NB4 (cell line): ENCODE measurements at regions not wholly inside any gene's neighbourhood (a gene's known extent, or its start where the extent isn't known, plus 50 kb on each side); places are given as distances from the start of the nearest gene placed in this dataset.

Experiments
- DNase-seq: peaks from one replicate; pipeline ENCODE4 v3.0.0; 2010; ENCODE audit warnings: low read depth
- H3K4me3 ChIP-seq: one replicate; pipeline ENCODE4 v1.5.1; 2011; ENCODE audit warnings: mild to moderate bottlenecking, low read depth, low read length, moderate library complexity
- CTCF ChIP-seq: IDR thresholded peaks from one replicate; pipeline ENCODE4 v1.5.1; 2012; ENCODE audit warnings: low read depth, low read length
- MYC ChIP-seq: IDR thresholded peaks from 2 replicates; pipeline ENCODE4 v1.6.1; 2011; ENCODE audit warnings: low read depth, low read length
- POLR2A ChIP-seq: IDR thresholded peaks from 2 replicates; pipeline ENCODE4 v1.6.1; 2011; ENCODE audit warnings: mild to moderate bottlenecking; ENCODE audit not compliant: insufficient read length; ENCODE audit errors: extremely low read depth
- TF ChIP-seq, protein P1 (sequence below): IDR thresholded peaks from 2 replicates; pipeline ENCODE4 v1.6.1; 2011; ENCODE audit warnings: low read depth, low read length

GRCh38 chr11:115051938-115052590 lies 373.7 kb downstream of the NXPE2 start:
- TF ChIP-seq POLR2A (no peak), CTCF (no peak), MYC (no peak)
- TF ChIP-seq, protein P1, sequence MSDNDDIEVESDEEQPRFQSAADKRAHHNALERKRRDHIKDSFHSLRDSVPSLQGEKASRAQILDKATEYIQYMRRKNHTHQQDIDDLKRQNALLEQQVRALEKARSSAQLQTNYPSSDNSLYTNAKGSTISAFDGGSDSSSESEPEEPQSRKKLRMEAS, result no peak
- no peak overlapping the region for H3K4me3 ChIP-seq
- DNase-seq, result no peak

DNA sequence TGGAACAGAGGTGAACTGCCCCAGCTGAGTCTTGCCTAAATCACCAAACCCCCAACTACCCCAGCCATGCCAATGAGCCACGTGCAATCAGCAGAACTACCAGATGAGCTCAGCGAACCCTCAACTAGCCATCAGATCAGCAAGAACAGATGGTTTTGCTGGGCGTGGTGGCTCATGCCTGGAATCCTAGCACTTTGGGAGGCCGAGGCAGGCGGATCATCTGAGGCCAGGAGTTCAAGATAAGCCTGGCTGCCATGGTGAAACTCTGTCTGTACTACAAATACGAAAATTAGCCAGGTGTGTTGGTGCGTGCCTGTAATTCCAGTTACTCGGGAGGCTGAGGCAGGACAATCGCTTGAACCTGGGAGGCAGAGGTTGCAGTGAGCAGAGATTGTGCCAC lies 374.3 kb downstream of the NXPE2 start:
- TF ChIP-seq POLR2A, result no peak
- no peak for TF ChIP-seq MYC
- no peak for TF ChIP-seq CTCF
- TF ChIP-seq, protein P1, result no peak
- no peak for DNase-seq
- no peak overlapping the region for H3K4me3 ChIP-seq

DNA sequence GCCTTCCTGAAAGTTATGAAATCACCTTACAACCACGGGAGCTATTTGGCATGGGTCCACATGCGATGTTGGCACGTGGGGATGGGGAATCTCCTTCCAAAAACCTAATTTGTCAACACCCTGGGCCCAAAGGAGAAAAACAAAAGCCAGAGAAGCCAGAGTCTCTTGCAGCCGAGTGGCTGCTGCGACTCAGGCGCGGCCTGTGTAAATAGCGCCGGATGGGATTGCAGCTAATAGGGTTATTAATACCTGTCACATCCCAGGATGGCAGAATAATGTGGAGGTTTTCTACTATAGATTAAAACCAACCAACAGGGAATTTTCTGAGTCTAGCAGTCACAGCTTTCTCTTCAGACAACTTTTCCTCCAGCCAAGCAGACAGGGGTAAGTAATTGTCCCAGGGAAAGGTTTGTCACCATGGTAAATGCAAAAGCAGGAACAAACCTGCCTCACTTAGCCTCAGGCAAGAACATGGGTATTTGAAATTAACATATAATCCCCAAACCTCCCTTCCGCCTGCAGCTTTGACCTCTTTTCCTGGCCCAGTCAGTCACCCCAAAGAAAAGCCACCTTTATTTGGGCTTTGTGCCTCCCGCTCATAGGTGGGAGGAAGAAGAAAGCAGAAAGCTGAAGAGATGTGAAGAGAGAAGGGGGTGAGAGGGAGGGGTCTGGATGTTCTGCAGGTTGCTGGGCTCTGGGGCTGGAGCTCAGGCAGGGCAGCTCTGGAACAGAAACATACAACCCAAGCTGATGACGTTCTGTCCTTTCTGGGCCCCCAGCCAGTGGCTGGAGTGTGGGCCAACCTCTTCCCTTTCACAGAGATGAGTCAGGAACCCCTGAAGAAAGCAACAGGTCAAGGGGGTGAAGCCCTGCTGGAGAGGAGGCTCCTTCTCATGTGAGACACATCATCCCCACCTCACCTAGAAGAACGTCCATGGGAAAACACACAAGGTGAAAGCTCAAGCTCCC lies 376.5 kb downstream of the NXPE2 start:
- no peak overlapping the region for H3K4me3 ChIP-seq
- TF ChIP-seq POLR2A (no peak), MYC (no peak), CTCF (no peak)
- TF ChIP-seq, protein P1, result no peak
- DNase-seq, result no peak

DNA sequence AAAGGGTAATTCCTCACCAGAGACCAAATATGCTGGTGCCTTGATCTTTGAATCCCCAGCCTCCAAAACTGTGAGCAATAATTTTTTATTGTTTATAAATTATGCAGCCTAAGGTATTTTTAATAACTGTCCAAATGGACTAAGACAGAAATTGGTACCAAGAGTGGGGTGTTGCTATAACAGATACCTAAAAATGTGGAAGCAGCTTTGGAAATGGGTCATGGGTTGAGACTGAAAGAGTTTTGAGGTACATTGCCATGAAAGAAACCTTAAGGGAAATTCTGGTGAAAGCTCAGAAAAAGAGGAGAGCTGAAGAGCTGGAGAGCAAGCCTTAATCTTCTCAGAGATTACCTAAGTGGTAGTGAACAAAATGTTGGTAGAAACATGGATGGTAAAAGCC lies 378.2 kb downstream of the NXPE2 start:
- H3K4me3 ChIP-seq, result no peak overlapping the region

DNA sequence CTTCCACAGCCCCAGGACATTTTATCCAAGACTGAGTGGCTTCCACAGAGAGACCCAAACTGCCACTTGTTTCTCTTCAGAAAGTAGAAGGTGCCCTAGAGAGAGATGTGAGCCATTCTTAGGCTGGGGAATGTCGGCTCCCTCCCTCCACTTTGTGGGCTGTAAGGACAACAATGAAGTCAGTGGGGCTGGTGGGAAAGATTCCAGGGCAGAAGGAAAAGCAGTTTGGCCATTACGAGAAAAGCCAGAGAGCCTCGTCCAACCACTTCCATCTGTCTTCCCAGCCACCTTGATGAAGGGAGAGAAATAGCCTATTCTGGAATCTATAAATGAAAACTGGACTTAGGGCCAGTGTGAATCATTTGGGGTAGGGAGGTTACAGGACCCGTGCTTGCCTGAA lies 382.5 kb downstream of the NXPE2 start:
- TF ChIP-seq, protein P1, result no peak
- TF ChIP-seq MYC (no peak), CTCF (no peak), POLR2A (no peak)
- H3K4me3 ChIP-seq, result no peak overlapping the region
- DNase-seq, result no peak

More for the DNA sequence above, 378.2 kb downstream of the NXPE2 start:
- DNase-seq, result no peak
- TF ChIP-seq POLR2A (no peak), MYC (no peak), CTCF (no peak)
- TF ChIP-seq, protein P1, result no peak
